H7 (cell line): ENCODE measurements at regions not wholly inside any gene's neighbourhood (a gene's known extent, or its start where the extent isn't known, plus 50 kb on each side); places are given as distances from the start of the nearest gene placed in this dataset.
A peak's percentile ranks its signal among the peaks of the same experiment; 100 is the strongest.

Source experiments
- DNase-seq: peaks from one replicate; pipeline ENCODE4 v3.0.0; 2012
- H3K27me3 ChIP-seq: 2 replicates; pipeline ENCODE4 v1.6.0; 2011; ENCODE audit warnings: mild to moderate bottlenecking, low read length; ENCODE audit not compliant: control insufficient read depth, insufficient read depth
- H3K36me3 ChIP-seq: replicated peaks from 2 replicates; pipeline ENCODE4 v1.5.1; 2011; ENCODE audit warnings: low read length; ENCODE audit not compliant: control insufficient read depth, insufficient read depth
- H3K4me3 ChIP-seq: 2 replicates; pipeline ENCODE4 v1.5.1; 2011; ENCODE audit warnings: low read depth, mild to moderate bottlenecking, control low read depth, low read length, moderate library complexity; ENCODE audit not compliant: insufficient read depth

DNA sequence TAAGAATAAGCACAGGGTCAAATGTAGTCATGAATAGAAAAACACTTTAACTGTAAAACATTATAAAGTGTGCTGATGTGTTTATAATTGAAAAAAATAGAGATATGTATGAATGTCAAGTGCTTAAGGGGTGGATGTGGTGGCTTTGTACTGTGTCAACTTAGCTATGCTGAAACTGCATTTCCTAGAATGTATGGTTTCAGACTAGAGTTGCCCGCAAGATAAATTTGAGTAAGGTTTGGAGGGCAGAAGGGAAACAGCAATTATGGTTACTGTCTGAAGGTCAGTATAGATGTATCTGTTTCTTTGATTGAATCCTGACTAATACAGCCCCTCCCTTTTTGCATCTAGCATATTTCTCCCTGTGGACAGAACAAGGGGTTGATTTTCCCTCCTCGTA is 288.1 kb upstream of the MOCS1 start:
- no peak overlapping the region for H3K4me3 ChIP-seq
- H3K36me3 ChIP-seq = no peaks in the 10 kb centered on the region
- H3K27me3 ChIP-seq = no peaks in the 10 kb centered on the region
- DNase-seq = no peak

- no peak for DNase-seq
- Histone ChIP-seq H3K36me3 (no peaks in the 10 kb centered on the region), H3K27me3 (no peaks in the 10 kb centered on the region), H3K4me3 (no peak overlapping the region)
Measured at GRCh38 chr6:40219799-40220198, 285.5 kb upstream of the MOCS1 start.

DNA sequence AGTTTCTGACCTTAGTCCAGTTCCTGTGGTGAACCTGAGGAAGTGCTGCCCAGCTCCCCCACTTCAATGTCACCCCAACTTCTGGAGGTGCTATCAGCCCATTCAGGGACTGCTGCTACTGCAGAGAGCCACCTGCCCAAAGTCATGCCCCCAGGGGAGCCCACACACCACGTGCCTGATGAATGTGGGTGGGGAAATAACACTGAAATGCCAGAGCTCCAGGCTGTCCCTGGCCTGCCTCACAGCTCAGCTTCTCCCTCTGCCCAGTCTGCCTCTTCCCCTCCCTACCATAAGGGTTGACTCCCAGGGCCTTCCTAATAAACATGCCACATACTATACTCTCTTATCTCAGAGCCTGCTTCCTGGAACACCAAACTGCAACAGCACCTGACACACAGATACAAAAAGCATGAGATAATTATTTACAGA is 276.4 kb upstream of the MOCS1 start:
- Histone ChIP-seq H3K4me3 (no peak overlapping the region), H3K27me3 (no peaks in the 10 kb centered on the region), H3K36me3 (no peaks in the 10 kb centered on the region)
- DNase-seq = peak; percentile 16

DNA sequence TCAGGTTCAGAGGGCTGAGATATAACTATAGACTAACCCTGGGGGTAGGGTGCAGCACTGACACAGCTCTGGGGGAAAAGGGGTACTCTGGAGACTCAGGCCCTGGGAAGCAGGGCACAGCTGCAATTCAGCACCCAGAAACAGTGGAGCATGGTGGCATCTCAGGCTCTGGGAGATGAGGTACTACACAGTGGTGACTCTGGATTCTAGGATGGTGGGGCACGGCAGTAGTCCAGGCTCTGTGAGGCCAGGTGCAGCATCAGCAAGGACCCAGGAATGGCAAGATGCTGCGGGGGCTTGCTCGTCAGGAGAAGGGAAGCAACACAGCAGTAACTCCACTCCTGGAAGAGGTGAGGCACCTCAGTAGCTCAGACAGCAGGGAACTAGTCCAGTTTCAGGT is 271.5 kb upstream of the MOCS1 start:
- DNase-seq = no peak
- H3K36me3 ChIP-seq = no peaks in the 10 kb centered on the region

GRCh38 chr6:40205004-40205403 is 270.7 kb upstream of the MOCS1 start:
- no peak for DNase-seq
- no peak overlapping the region for H3K4me3 ChIP-seq
- no peaks in the 10 kb centered on the region for H3K36me3 ChIP-seq
- H3K27me3 ChIP-seq = no peaks in the 10 kb centered on the region

More for the DNA sequence above, 271.5 kb upstream of the MOCS1 start:
- Histone ChIP-seq H3K27me3 (no peaks in the 10 kb centered on the region), H3K4me3 (no peak overlapping the region)

GRCh38 chr6:40197371-40197770 is 263.1 kb upstream of the MOCS1 start:
- Histone ChIP-seq H3K36me3 (no peaks in the 10 kb centered on the region), H3K27me3 (no peaks in the 10 kb centered on the region), H3K4me3 (no peak overlapping the region)
- no peak for DNase-seq

DNA sequence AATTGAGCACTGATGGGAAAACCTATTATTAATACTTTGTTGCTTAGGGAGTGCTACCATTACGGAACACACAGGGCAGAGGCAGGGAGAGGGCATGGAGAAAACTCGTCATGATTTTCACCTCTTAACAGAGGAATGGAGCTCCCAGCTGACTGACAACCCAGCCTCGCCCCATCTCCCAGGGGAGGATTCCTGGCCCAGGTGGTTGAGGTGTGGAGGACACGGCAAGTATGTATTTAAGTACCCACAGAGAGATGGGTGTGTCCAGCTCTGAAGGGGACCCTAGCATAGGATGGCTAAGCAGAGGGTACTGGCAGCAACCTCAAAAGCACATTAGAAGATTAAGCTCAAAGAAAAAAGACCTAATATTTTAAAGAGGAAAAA is 261.9 kb upstream of the MOCS1 start:
- no peaks in the 10 kb centered on the region for H3K27me3 ChIP-seq
- no peak overlapping the region for H3K4me3 ChIP-seq
- no peaks in the 10 kb centered on the region for H3K36me3 ChIP-seq
- no peak for DNase-seq

DNA sequence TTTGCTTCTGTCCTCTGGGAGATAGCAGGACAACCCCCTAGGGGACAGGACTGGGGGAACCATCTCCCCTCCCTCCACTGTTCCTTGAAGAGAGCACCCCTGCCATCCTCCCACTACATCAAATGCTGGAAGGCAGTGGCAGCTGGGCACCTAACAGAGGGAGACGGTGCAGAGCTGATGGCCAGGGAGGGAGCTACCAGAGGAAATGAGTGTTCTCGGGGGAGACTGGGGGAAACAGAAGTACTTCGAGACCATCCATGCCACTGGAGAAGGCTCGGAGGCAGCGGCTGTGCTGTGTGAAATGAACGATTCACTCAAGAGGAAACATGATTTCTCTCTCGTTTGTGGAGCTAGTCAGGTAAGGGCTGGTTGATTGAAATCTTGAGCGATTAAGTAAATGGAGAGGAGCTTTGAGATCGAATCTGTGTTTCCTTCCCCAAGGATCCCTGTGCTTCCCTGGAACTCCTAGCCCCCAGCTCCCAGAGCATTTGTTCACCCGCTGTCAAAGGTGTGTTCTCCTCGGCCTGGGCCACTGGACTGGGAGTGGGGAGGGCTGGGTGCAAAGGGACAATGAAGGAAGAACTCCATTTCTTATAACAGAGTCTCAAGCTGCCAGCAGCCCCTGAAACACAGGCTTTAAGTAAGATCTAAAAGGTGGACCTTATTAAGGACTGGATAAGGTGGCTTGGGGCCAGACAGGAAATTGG is 261.3 kb upstream of the MOCS1 start:
- Histone ChIP-seq H3K27me3 (no peaks in the 10 kb centered on the region), H3K4me3 (no peak overlapping the region), H3K36me3 (no peaks in the 10 kb centered on the region)
- DNase-seq = no peak

GRCh38 chr6:40194447-40195170 is 260.3 kb upstream of the MOCS1 start:
- no peaks in the 10 kb centered on the region for H3K27me3 ChIP-seq
- H3K4me3 ChIP-seq = no peak overlapping the region
- H3K36me3 ChIP-seq = no peaks in the 10 kb centered on the region
- DNase-seq = no peak

GRCh38 chr6:40192516-40192915 is 258.3 kb upstream of the MOCS1 start:
- DNase-seq = no peak
- Histone ChIP-seq H3K36me3 (no peaks in the 10 kb centered on the region), H3K4me3 (no peak overlapping the region), H3K27me3 (no peaks in the 10 kb centered on the region)

GRCh38 chr6:40188931-40189330 is 254.7 kb upstream of the MOCS1 start:
- H3K4me3 ChIP-seq = no peak overlapping the region
- no peaks in the 10 kb centered on the region for H3K27me3 ChIP-seq
- H3K36me3 ChIP-seq = no peaks in the 10 kb centered on the region
- DNase-seq = no peak

- H3K4me3 ChIP-seq = no peak overlapping the region
- H3K36me3 ChIP-seq = no peaks in the 10 kb centered on the region
- H3K27me3 ChIP-seq = no peaks in the 10 kb centered on the region
- no peak for DNase-seq
Measured at GRCh38 chr6:40187535-40188144, 253.4 kb upstream of the MOCS1 start.

DNA sequence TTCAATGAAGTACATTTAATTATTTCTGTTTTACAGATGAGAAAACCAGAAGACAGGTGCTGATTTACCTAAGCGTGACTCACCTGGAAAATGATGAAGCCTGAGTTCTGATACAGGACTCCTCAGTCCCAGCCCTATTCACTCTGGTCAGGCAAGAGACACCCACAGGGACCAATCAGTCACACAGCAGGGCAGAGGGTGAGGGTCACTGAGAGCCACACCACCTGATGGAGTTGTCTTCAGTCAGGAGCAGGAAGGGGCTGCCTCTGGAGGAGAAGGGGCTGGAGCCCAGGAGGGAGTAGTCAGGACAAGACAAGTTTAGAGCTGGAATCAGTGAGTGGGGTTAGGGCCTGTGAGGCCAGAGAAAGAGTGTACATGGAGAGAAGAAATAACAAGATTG is 251.2 kb upstream of the MOCS1 start:
- H3K27me3 ChIP-seq = no peaks in the 10 kb centered on the region
- DNase-seq = no peak
- no peak overlapping the region for H3K4me3 ChIP-seq
- no peaks in the 10 kb centered on the region for H3K36me3 ChIP-seq

DNA sequence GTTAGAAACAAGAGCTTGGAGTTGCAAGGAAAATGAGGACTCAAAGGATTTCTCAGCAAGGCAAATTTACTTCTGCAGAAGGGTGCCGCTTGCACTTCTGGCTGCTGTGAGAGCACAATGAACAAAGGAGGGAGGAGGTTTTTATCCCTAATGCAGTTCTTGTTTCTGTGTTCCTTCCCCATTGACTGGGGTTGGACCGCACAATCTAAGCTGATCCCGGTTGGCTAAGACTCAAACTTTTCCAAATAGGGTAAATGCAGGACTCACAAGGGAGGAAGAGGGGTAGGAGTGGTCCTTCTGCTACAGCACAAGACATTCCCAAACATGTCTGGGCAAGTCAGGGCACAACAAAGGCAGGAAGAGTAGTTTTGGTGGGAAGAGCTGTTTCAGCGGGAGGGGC is 249.6 kb upstream of the MOCS1 start:
- no peaks in the 10 kb centered on the region for H3K36me3 ChIP-seq
- H3K27me3 ChIP-seq = no peaks in the 10 kb centered on the region
- no peak for DNase-seq
- H3K4me3 ChIP-seq = no peak overlapping the region

- H3K4me3 ChIP-seq = no peak overlapping the region
- H3K36me3 ChIP-seq = no peaks in the 10 kb centered on the region
- DNase-seq = no peak
- no peaks in the 10 kb centered on the region for H3K27me3 ChIP-seq
Measured at GRCh38 chr6:40181367-40181766, 247.1 kb upstream of the MOCS1 start.
